Sigmoid colon (tissue), 6 donors: ENCODE measurements at regions not wholly inside any gene's neighbourhood (a gene's known extent, or its start where the extent isn't known, plus 50 kb on each side); places are given as distances from the start of the nearest gene placed in this dataset.

ENCODE experiments used
- DNase-seq: peaks from one replicate; pipeline ENCODE4 v3.0.0-alpha.2; 2019
- H3K27ac ChIP-seq, 4 donors: fragments of 200-600 bp; sonication (generic); one replicate each; pipeline ENCODE4 v1.5.1; 2016 to 2019; ENCODE audit warnings: mild to moderate bottlenecking in 1 of 4
- H3K27me3 ChIP-seq, 3 donors: fragments of 200-600 bp; sonication (generic); one replicate each; pipeline ENCODE4 v1.5.1; 2019; ENCODE audit warnings: mild to moderate bottlenecking in 1 of 3
- H3K36me3 ChIP-seq, 4 donors: fragments of 200-600 bp; sonication (generic); one replicate each; pipeline ENCODE4 v1.5.1; 2016 to 2019
- H3K4me1 ChIP-seq, 4 donors: fragments of 200-600 bp; sonication (generic); one replicate each; pipeline ENCODE4 v1.5.1; 2017 to 2019
- H3K4me3 ChIP-seq, 4 donors: fragments of 200-600 bp; sonication (generic); one replicate each; pipeline ENCODE4 v1.5.1; 2017 to 2019; ENCODE audit warnings: mild to moderate bottlenecking in 2 of 4, moderate library complexity in 1 of 4
- H3K9me3 ChIP-seq, 4 donors: fragments of 200-600 bp in 3 of 4; sonication (generic) in 3 of 4; one replicate each; pipeline versions ENCODE4 v1.5.1 to v1.6.1; 2013 to 2019
- EP300 ChIP-seq, 4 donors: sonication (generic); formaldehyde crosslinking; IDR thresholded peaks; one replicate each; pipeline ENCODE4 v1.6.1; 2017; ENCODE audit warnings: antibody characterized with exemption in 4 of 4
- POLR2A ChIP-seq, 2 donors: fragments of 450-650 bp; IDR thresholded peaks; one replicate each; pipeline ENCODE4 v1.6.1; 2016; ENCODE audit warnings: antibody characterized with exemption in 2 of 2, mild to moderate bottlenecking in 2 of 2, moderate library complexity in 2 of 2
- POLR2AphosphoS5 ChIP-seq, 4 donors: sonication (generic); formaldehyde crosslinking; IDR thresholded peaks; one replicate each; pipeline ENCODE4 v1.6.1; 2017; ENCODE audit warnings: antibody characterized with exemption in 4 of 4
- WGBS, 2 donors: extraction: QIAGEN DNeasy Blood & Tissue Kit; methylation state at CpG; one replicate each; pipeline ENCODE4 v1.1.7; 2013; 5-methylcytosine and 5-hydroxymethylcytosine counted together
- intact Hi-C: fragments of 100-400 bp; cut with DNase I; formaldehyde crosslinking; loops from one replicate; pipeline ENCODE4 v1.15.1; 2023
- TF ChIP-seq, protein P1 (sequence below), 4 experiments: fragments of 450-650 bp in 3 of 4; fragments of 200-600 bp in 1 of 4; IDR thresholded peaks; one replicate each; pipeline ENCODE4 v1.5.1; 2016 to 2019; ENCODE audit warnings: antibody characterized with exemption in 4 of 4, mild to moderate bottlenecking in 3 of 4, moderate library complexity in 2 of 4
- donor health status: healthy with polysubstance abuse.
- donor health status: healthy.

DNA sequence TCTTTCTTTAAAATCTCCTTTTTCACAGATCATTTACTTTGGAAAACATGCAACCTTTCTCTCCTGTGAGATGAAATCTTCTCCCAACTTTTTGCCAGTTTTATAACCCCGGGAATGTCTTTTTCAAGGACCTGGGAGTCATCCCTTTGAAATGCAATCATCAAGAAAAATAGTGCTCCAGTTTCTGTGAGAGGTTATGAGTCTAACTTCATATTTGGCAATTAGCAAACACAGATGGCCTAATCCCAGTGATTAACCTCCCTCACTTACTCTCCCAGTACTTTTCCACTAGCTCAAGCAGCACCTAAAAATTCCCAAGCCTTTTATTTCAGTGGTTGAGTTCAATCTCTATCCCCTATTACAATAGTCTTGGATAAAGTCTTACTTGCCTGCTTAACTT, 185.8 kb upstream of the TMEM106B start:
- no peak overlapping the region for H3K4me3 ChIP-seq
- H3K27ac ChIP-seq = no peak overlapping the region
- WGBS, 2 donors = 71 to 89% methylated on average over 1 of the region's 1 CpG
- intact Hi-C loops = no loop called here
- no peaks in the 10 kb centered on the region for H3K36me3 ChIP-seq
- H3K27me3 ChIP-seq = no peaks in the 10 kb centered on the region
- DNase-seq = no peak
- H3K4me1 ChIP-seq = no peaks in the 10 kb centered on the region
- TF ChIP-seq POLR2A (IDR thresholded peaks at IDR 0.05) = no peak
- TF ChIP-seq POLR2AphosphoS5 (IDR thresholded peaks at IDR 0.05) = no peak
- no peak for TF ChIP-seq EP300 (IDR thresholded peaks at IDR 0.05)
- TF ChIP-seq, protein P1, sequence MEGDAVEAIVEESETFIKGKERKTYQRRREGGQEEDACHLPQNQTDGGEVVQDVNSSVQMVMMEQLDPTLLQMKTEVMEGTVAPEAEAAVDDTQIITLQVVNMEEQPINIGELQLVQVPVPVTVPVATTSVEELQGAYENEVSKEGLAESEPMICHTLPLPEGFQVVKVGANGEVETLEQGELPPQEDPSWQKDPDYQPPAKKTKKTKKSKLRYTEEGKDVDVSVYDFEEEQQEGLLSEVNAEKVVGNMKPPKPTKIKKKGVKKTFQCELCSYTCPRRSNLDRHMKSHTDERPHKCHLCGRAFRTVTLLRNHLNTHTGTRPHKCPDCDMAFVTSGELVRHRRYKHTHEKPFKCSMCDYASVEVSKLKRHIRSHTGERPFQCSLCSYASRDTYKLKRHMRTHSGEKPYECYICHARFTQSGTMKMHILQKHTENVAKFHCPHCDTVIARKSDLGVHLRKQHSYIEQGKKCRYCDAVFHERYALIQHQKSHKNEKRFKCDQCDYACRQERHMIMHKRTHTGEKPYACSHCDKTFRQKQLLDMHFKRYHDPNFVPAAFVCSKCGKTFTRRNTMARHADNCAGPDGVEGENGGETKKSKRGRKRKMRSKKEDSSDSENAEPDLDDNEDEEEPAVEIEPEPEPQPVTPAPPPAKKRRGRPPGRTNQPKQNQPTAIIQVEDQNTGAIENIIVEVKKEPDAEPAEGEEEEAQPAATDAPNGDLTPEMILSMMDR (IDR thresholded peaks at IDR 0.05) = no peak
- H3K9me3 ChIP-seq = no peaks in the 10 kb centered on the region

DNA sequence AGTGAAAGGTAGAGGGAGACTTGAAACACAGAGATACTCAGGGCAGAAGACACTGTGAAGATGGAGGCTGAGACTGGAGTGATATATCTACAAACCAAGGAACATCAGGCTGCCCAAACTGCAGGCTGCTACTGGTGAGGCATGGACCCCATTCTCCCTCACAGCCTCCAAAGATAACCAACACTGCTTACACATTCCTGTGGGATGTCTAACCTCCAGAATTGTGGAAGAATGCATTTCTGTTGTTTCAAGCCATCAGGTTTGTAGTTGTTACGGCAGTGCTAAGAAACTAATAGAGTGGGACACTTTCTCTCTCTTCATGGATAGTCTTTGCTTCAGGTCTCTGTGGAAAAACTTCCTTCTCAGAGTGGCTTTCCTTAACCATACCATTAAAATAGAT, 182.6 kb upstream of the TMEM106B start:
- intact Hi-C loops = no loop called here
- H3K36me3 ChIP-seq = no peaks in the 10 kb centered on the region
- H3K27ac ChIP-seq = no peak overlapping the region
- TF ChIP-seq EP300 (IDR thresholded peaks at IDR 0.05) (no peak), POLR2A (IDR thresholded peaks at IDR 0.05) (no peak), POLR2AphosphoS5 (IDR thresholded peaks at IDR 0.05) (no peak)
- TF ChIP-seq, protein P1 (IDR thresholded peaks at IDR 0.05) = no peak
- H3K9me3 ChIP-seq = no peaks in the 10 kb centered on the region
- WGBS, 2 donors = 92 to 100% methylated on average over 1 of the region's 1 CpG
- DNase-seq = no peak
- no peak overlapping the region for H3K4me3 ChIP-seq
- no peaks in the 10 kb centered on the region for H3K27me3 ChIP-seq
- H3K4me1 ChIP-seq = no peaks in the 10 kb centered on the region

DNA sequence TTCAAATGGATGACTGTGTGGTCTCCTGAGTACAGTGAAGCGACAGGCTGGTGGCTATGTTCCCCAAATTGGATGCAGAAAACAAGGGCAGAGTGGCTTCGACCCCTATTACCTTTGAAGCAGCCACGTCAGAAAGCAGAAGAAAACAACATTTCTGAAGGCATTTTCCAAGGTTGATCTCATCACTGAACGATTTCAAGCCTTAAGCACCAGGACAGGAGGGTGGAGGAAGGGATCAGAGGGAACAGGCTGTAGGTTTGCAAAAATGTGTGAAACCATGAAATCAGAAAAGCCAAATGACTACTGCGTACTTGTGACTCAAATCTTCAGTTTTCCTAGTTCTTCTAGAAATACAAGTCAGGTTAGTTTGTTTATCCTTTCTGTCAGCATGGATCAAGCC, 181.0 kb upstream of the TMEM106B start:
- WGBS, 2 donors = 84 to 91% methylated on average over 5 of the region's 5 CpGs

DNA sequence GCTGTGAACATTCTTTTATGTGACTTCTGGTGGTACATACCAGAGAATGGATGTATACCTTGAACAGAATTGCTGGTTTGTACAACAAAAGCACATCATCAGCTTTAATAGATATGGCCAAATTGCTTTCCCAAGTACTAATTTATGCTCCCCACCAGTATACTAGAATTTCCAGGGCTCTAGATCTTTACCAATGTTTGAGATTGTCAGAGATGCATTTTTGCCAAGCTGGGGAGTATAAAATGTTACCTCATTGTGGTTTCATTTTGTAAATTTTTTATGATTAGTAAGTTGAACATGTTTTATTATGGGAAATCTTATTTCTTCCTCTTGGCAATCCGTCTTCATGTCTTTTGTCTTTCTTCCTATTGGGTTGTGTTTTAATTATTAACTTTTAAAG, 179.9 kb upstream of the TMEM106B start:
- Histone ChIP-seq H3K9me3 (no peaks in the 10 kb centered on the region), H3K4me1 (no peaks in the 10 kb centered on the region), H3K4me3 (no peak overlapping the region), H3K36me3 (no peaks in the 10 kb centered on the region), H3K27ac (no peak overlapping the region), H3K27me3 (no peaks in the 10 kb centered on the region)
- 16 to 60% methylated on average over 1 of the region's 1 CpG for WGBS, 2 donors
- intact Hi-C loops = no loop called here
- no peak for DNase-seq
- TF ChIP-seq EP300 (IDR thresholded peaks at IDR 0.05) (no peak), POLR2AphosphoS5 (IDR thresholded peaks at IDR 0.05) (no peak), POLR2A (IDR thresholded peaks at IDR 0.05) (no peak)
- TF ChIP-seq, protein P1 (IDR thresholded peaks at IDR 0.05) = no peak

More for the DNA sequence above, 181.0 kb upstream of the TMEM106B start:
- no peak for DNase-seq
- no peaks in the 10 kb centered on the region for H3K27me3 ChIP-seq
- no peak overlapping the region for H3K27ac ChIP-seq
- intact Hi-C loops = no loop called here
- no peaks in the 10 kb centered on the region for H3K36me3 ChIP-seq
- no peak for TF ChIP-seq POLR2A (IDR thresholded peaks at IDR 0.05)
- no peak for TF ChIP-seq POLR2AphosphoS5 (IDR thresholded peaks at IDR 0.05)
- TF ChIP-seq, protein P1 (IDR thresholded peaks at IDR 0.05) = no peak
- no peak for TF ChIP-seq EP300 (IDR thresholded peaks at IDR 0.05)
- H3K4me3 ChIP-seq = no peak overlapping the region
- no peaks in the 10 kb centered on the region for H3K9me3 ChIP-seq
- no peaks in the 10 kb centered on the region for H3K4me1 ChIP-seq

DNA sequence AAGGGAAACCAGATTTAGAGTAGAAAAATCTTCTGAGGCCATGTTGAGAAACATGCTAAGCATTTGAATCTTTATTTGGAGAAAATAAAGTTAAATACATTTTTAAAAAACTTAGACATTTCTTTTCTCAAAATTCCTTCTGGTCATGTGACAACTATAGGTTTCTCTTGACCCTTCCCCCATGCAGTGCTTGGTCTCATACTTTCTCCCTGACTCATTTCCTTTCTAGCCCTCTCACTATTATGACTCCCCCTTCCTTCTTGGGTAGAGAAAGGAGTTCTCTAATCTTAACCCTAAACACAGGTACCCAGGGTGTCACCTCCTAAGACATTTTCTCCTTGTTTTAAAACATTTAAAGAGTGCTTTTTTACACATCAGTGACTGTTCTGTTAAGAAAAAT, 179.5 kb upstream of the TMEM106B start:
- TF ChIP-seq, protein P1 (IDR thresholded peaks at IDR 0.05) = no peak
- no peak for TF ChIP-seq EP300 (IDR thresholded peaks at IDR 0.05)
- no peak for TF ChIP-seq POLR2A (IDR thresholded peaks at IDR 0.05)
- TF ChIP-seq POLR2AphosphoS5 (IDR thresholded peaks at IDR 0.05) = no peak
- no peaks in the 10 kb centered on the region for H3K36me3 ChIP-seq
- no peaks in the 10 kb centered on the region for H3K4me1 ChIP-seq
- DNase-seq = no peak
- no peaks in the 10 kb centered on the region for H3K9me3 ChIP-seq
- intact Hi-C loops = no loop called here
- no peak overlapping the region for H3K27ac ChIP-seq
- H3K27me3 ChIP-seq = no peaks in the 10 kb centered on the region
- H3K4me3 ChIP-seq = no peak overlapping the region
